WTC11 (cell line): ENCODE measurements at regions not wholly inside any gene's neighbourhood (a gene's known extent, or its start where the extent isn't known, plus 50 kb on each side); places are given as distances from the start of the nearest gene placed in this dataset.

ENCODE experiments used
- ATAC-seq: fragments of 200-7000 bp; cut with Tn5 transposase; 2 replicates; pipeline ENCODE4 v1.10.0; 2021; ENCODE audit warnings: mild to moderate bottlenecking, moderate library complexity
- CTCF ChIA-PET: fragments of 300-600 bp; sonication (Branson Sonifier 250); formaldehyde crosslinking; loops from one replicate; lab custom pipeline; 2021; ENCODE audit warnings: antibody characterized with exemption; lab: Charles Lee
- POLR2A ChIA-PET: fragments of 350-600 bp; sonication (Branson Sonifier 250); formaldehyde crosslinking; loops from one replicate; lab custom pipeline; 2021; ENCODE audit warnings: antibody characterized with exemption; lab: Charles Lee
- DNase-seq: peaks from one replicate; pipeline ENCODE4 v3.0.0; 2021; ENCODE audit warnings: low spot score
- H3K27ac Mint-ChIP-seq: 2 replicates; pipeline ENCODE4 v1.8.0; 2021; ENCODE audit warnings: mixed read lengths
- H3K27me3 Mint-ChIP-seq: 2 replicates; pipeline ENCODE4 v1.8.0; 2021; ENCODE audit warnings: low read depth, mild to moderate bottlenecking, moderate library complexity, mixed read lengths
- H3K36me3 Mint-ChIP-seq: 2 replicates; pipeline ENCODE4 v1.8.0; 2021; ENCODE audit warnings: mixed read lengths
- H3K4me1 Mint-ChIP-seq: 2 replicates; pipeline ENCODE4 v1.8.0; 2022; ENCODE audit warnings: mixed read lengths
- H3K4me3 Mint-ChIP-seq: 2 replicates; pipeline ENCODE4 v1.8.0; 2021; ENCODE audit warnings: mild to moderate bottlenecking, moderate library complexity, mixed read lengths
- H3K9me3 Mint-ChIP-seq: 2 replicates; pipeline ENCODE4 v1.8.0; 2021; ENCODE audit warnings: mixed read lengths
- ESRRA ChIP-seq: sonication (generic); formaldehyde crosslinking; IDR thresholded peaks from 2 replicates; pipeline ENCODE4 v1.8.1; 2022; ENCODE audit warnings: mild to moderate bottlenecking, missing genetic modification reagents, borderline replicate concordance
- GRHL2 ChIP-seq: fragments of 250-450 bp; sonication (Bioruptor Pico); IDR thresholded peaks from 2 replicates; pipeline ENCODE4 v1.8.0; 2022; ENCODE audit warnings: mild to moderate bottlenecking, moderate library complexity; ENCODE audit not compliant: insufficient replicate concordance, severe bottlenecking
- JAZF1 ChIP-seq: fragments of 250-450 bp; sonication (Bioruptor Pico); IDR thresholded peaks from 2 replicates; pipeline ENCODE4 v1.9.0; 2021; ENCODE audit warnings: moderate library complexity, mild to moderate bottlenecking, inconsistent platforms
- KAT7 ChIP-seq: sonication (generic); formaldehyde crosslinking; IDR thresholded peaks from 2 replicates; pipeline ENCODE4 v1.8.1; 2023; ENCODE audit warnings: missing genetic modification reagents, mild to moderate bottlenecking, borderline replicate concordance
- NFATC4 ChIP-seq: fragments of 250-450 bp; sonication (Bioruptor Pico); IDR thresholded peaks from 2 replicates; pipeline ENCODE4 v1.9.0; 2021; ENCODE audit warnings: mild to moderate bottlenecking
- NFYB ChIP-seq: sonication (generic); formaldehyde crosslinking; conservative IDR thresholded peaks from 2 replicates; pipeline ENCODE4 v1.8.0; 2022; ENCODE audit warnings: low read depth, missing genetic modification reagents
- TP53 ChIP-seq: sonication (generic); formaldehyde crosslinking; IDR thresholded peaks from 2 replicates; pipeline ENCODE4 v1.8.1; 2023; ENCODE audit warnings: mild to moderate bottlenecking, missing genetic modification reagents
- ZNF121 ChIP-seq: sonication (generic); formaldehyde crosslinking; IDR thresholded peaks from 2 replicates; pipeline ENCODE4 v1.8.0; 2023; ENCODE audit warnings: missing genetic modification reagents
- ZNF232 ChIP-seq: sonication (generic); formaldehyde crosslinking; IDR thresholded peaks from 2 replicates; pipeline ENCODE4 v1.8.0; 2022; ENCODE audit warnings: mild to moderate bottlenecking, missing genetic modification reagents
- ZNF416 ChIP-seq: fragments of 250-450 bp; sonication (Bioruptor Pico); IDR thresholded peaks from 2 replicates; pipeline ENCODE4 v1.9.0; 2021; ENCODE audit warnings: mild to moderate bottlenecking, inconsistent platforms
- TF ChIP-seq, protein P1 (sequence below): fragments of 250-450 bp; sonication (Bioruptor Pico); IDR thresholded peaks from 2 replicates; pipeline ENCODE4 v1.9.0; 2021; ENCODE audit warnings: moderate library complexity, mild to moderate bottlenecking, inconsistent platforms, borderline replicate concordance
- TF ChIP-seq, protein P2 (sequence below): sonication (generic); formaldehyde crosslinking; IDR thresholded peaks from 2 replicates; pipeline ENCODE4 v1.8.1; 2022; ENCODE audit warnings: low read depth, mild to moderate bottlenecking, moderate library complexity, missing genetic modification reagents, borderline replicate concordance
- TF ChIP-seq, protein P3 (sequence below): sonication (generic); formaldehyde crosslinking; conservative IDR thresholded peaks from 2 replicates; pipeline ENCODE4 v1.8.1; 2023; ENCODE audit warnings: mild to moderate bottlenecking, low read depth, missing genetic modification reagents, moderate library complexity
- TF ChIP-seq, protein P4 (sequence below): fragments of 250-450 bp; sonication (Bioruptor Pico); conservative IDR thresholded peaks from 2 replicates; pipeline ENCODE4 v1.9.0; 2021; ENCODE audit warnings: mild to moderate bottlenecking
- TF ChIP-seq, protein P5 (sequence below): sonication (generic); formaldehyde crosslinking; conservative IDR thresholded peaks from 2 replicates; pipeline ENCODE4 v1.8.1; 2022; ENCODE audit warnings: mild to moderate bottlenecking, missing genetic modification reagents
- TF ChIP-seq, protein P6 (sequence below): fragments of 250-450 bp; sonication (Bioruptor Pico); IDR thresholded peaks from 2 replicates; pipeline ENCODE4 v2.1.2; 2022; ENCODE audit warnings: mild to moderate bottlenecking, moderate library complexity
- TF ChIP-seq, protein P7 (sequence below): sonication (generic); formaldehyde crosslinking; IDR thresholded peaks from 2 replicates; pipeline ENCODE4 v1.8.0; 2023; ENCODE audit warnings: missing genetic modification reagents
- TF ChIP-seq, protein P8 (sequence below): sonication (generic); formaldehyde crosslinking; IDR thresholded peaks from 2 replicates; pipeline ENCODE4 v1.8.1; 2022; ENCODE audit warnings: mild to moderate bottlenecking, missing genetic modification reagents, moderate library complexity, borderline replicate concordance
- TF ChIP-seq, protein P9 (sequence below): sonication (generic); formaldehyde crosslinking; IDR thresholded peaks from 2 replicates; pipeline ENCODE4 v1.8.0; 2022; ENCODE audit warnings: mild to moderate bottlenecking, missing genetic modification reagents

DNA sequence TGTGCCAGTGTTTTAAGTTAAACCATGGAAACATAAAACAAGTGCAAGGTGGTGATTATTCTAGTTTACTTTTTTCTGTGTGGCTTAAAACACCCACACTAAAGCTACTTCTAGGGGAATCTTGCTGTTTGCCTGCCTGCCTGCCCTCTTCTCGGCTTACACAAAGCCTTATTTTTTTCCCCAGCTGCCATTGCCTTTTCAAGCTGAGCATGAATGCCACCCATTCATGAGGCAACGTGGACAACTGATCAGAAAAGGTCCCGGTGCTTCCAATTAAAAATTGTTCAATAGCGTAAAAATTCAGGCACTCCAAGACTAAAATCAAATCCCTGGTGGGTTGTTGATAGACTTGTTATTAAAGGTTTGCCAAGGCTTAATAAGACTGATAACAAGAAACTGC, 401.4 kb downstream of the TMEM161B start (continued):
- TF ChIP-seq, protein P1, sequence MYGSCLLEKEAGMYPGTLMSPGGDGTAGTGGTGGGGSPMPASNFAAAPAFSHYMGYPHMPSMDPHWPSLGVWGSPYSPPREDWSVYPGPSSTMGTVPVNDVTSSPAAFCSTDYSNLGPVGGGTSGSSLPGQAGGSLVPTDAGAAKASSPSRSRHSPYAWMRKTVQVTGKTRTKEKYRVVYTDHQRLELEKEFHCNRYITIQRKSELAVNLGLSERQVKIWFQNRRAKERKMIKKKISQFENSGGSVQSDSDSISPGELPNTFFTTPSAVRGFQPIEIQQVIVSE (CRISPR knock-in tag): no peak
- no peak for TF ChIP-seq ZNF232 (CRISPR knock-in tag)
- TF ChIP-seq, protein P2, sequence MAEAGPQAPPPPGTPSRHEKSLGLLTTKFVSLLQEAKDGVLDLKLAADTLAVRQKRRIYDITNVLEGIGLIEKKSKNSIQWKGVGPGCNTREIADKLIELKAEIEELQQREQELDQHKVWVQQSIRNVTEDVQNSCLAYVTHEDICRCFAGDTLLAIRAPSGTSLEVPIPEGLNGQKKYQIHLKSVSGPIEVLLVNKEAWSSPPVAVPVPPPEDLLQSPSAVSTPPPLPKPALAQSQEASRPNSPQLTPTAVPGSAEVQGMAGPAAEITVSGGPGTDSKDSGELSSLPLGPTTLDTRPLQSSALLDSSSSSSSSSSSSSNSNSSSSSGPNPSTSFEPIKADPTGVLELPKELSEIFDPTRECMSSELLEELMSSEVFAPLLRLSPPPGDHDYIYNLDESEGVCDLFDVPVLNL (CRISPR knock-in tag): no peak
- TF ChIP-seq, protein P3, sequence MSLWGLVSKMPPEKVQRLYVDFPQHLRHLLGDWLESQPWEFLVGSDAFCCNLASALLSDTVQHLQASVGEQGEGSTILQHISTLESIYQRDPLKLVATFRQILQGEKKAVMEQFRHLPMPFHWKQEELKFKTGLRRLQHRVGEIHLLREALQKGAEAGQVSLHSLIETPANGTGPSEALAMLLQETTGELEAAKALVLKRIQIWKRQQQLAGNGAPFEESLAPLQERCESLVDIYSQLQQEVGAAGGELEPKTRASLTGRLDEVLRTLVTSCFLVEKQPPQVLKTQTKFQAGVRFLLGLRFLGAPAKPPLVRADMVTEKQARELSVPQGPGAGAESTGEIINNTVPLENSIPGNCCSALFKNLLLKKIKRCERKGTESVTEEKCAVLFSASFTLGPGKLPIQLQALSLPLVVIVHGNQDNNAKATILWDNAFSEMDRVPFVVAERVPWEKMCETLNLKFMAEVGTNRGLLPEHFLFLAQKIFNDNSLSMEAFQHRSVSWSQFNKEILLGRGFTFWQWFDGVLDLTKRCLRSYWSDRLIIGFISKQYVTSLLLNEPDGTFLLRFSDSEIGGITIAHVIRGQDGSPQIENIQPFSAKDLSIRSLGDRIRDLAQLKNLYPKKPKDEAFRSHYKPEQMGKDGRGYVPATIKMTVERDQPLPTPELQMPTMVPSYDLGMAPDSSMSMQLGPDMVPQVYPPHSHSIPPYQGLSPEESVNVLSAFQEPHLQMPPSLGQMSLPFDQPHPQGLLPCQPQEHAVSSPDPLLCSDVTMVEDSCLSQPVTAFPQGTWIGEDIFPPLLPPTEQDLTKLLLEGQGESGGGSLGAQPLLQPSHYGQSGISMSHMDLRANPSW (CRISPR knock-in tag): no peak
- TF ChIP-seq, protein P4, sequence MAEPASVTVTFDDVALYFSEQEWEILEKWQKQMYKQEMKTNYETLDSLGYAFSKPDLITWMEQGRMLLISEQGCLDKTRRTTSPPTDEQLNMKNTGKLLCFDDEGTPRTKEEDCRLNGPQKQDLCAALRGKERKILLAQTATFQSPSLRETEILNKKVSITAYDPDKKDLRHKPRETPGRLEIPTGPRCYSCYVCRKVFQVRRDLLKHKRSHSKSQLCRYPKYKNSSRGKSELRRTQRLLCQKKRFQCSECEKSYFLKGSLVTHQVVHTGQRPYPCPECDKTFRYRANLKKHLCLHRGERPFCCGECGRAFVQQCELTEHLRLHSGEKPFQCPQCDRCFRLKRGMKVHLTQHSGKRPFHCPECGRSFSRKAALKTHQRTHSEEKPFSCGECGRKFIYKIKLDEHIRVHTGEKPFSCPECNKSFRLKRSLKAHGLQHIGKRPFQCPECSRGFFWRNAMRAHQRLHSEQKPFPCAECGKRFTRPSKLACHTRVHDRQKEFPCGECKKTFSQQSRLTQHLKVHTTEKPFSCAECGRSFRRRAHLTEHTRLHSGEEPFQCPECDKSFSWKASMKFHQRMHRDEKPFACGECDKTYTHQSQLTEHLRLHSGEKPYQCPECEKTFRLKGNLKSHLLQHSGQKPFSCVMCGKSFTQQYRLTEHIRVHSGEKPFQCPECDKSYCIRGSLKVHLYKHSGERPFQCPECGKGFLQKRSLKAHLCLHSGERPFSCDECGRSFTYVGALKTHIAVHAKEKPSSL: no peak
- TF ChIP-seq, protein P5, sequence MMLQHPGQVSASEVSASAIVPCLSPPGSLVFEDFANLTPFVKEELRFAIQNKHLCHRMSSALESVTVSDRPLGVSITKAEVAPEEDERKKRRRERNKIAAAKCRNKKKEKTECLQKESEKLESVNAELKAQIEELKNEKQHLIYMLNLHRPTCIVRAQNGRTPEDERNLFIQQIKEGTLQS (CRISPR knock-in tag): no peak
- TF ChIP-seq TP53 (CRISPR knock-in tag): no peak
- TF ChIP-seq NFYB (CRISPR knock-in tag): no peak
- no peak for TF ChIP-seq KAT7 (CRISPR knock-in tag)
- TF ChIP-seq ZNF121: no peak

DNA sequence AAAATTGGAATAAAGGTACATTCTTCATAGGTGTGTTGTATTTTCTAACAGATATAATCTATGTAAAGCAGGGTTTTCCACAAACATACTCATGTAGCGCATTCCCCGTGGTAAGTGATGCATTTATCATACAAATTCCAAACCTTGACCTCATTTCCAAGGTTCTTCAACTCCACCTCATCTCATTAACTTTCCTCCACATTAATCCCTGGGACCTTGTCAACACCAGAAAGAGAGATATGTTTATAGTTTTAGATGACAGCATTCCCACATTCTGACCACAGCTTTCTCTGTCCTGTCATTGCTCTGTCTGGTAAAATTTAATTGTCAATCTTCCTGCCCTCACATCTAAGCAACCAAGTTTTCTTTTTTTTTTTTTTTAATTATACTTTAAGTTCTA, 415.1 kb downstream of the TMEM161B start:
- ATAC-seq (no peak), DNase-seq (no peak)
- peaks cover 30% of the 10 kb centered on the region for H3K27me3 Mint-ChIP-seq
- H3K4me1 Mint-ChIP-seq: peaks cover 10% of the 10 kb centered on the region
- H3K27ac Mint-ChIP-seq: no peak overlapping the region
- H3K4me3 Mint-ChIP-seq: no peak overlapping the region
- H3K9me3 Mint-ChIP-seq: peaks cover 10% of the 10 kb centered on the region
- ChIA-PET POLR2A (no interaction called here), CTCF (interaction anchor here (1.0 kb wide), 1 partner anchor 8 kb away, joined by 3 read pairs; no protein-coding TSS in a partner anchor)
- H3K36me3 Mint-ChIP-seq: no peaks in the 10 kb centered on the region
- TF ChIP-seq GRHL2 (CRISPR knock-in tag) (no peak), ZNF416 (CRISPR knock-in tag) (no peak), JAZF1 (CRISPR knock-in tag) (no peak), ESRRA (no peak), NFATC4 (CRISPR knock-in tag) (no peak)
- TF ChIP-seq, protein P6, sequence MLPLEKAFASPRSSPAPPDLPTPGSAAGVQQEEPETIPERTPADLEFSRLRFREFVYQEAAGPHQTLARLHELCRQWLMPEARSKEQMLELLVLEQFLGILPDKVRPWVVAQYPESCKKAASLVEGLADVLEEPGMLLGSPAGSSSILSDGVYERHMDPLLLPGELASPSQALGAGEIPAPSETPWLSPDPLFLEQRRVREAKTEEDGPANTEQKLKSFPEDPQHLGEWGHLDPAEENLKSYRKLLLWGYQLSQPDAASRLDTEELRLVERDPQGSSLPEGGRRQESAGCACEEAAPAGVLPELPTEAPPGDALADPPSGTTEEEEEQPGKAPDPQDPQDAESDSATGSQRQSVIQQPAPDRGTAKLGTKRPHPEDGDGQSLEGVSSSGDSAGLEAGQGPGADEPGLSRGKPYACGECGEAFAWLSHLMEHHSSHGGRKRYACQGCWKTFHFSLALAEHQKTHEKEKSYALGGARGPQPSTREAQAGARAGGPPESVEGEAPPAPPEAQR (CRISPR knock-in tag): no peak
- TF ChIP-seq, protein P7, sequence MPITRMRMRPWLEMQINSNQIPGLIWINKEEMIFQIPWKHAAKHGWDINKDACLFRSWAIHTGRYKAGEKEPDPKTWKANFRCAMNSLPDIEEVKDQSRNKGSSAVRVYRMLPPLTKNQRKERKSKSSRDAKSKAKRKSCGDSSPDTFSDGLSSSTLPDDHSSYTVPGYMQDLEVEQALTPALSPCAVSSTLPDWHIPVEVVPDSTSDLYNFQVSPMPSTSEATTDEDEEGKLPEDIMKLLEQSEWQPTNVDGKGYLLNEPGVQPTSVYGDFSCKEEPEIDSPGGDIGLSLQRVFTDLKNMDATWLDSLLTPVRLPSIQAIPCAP (CRISPR knock-in tag): no peak
- TF ChIP-seq, protein P8, sequence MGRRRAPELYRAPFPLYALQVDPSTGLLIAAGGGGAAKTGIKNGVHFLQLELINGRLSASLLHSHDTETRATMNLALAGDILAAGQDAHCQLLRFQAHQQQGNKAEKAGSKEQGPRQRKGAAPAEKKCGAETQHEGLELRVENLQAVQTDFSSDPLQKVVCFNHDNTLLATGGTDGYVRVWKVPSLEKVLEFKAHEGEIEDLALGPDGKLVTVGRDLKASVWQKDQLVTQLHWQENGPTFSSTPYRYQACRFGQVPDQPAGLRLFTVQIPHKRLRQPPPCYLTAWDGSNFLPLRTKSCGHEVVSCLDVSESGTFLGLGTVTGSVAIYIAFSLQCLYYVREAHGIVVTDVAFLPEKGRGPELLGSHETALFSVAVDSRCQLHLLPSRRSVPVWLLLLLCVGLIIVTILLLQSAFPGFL (CRISPR knock-in tag): no peak
- TF ChIP-seq, protein P4: no peak
- TF ChIP-seq, protein P5 (CRISPR knock-in tag): no peak
- TF ChIP-seq, protein P9, sequence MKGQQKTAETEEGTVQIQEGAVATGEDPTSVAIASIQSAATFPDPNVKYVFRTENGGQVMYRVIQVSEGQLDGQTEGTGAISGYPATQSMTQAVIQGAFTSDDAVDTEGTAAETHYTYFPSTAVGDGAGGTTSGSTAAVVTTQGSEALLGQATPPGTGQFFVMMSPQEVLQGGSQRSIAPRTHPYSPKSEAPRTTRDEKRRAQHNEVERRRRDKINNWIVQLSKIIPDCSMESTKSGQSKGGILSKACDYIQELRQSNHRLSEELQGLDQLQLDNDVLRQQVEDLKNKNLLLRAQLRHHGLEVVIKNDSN (CRISPR knock-in tag): no peak
